Right lung (tissue), 2 donors: ENCODE measurements at regions not wholly inside any gene's neighbourhood (a gene's known extent, or its start where the extent isn't known, plus 50 kb on each side); places are given as distances from the start of the nearest gene placed in this dataset.
A peak's percentile ranks its signal among the peaks of the same experiment; 100 is the strongest.

Experiments
- DNase-seq, 2 donors: peaks; one replicate each; pipeline ENCODE4 v3.0.0-alpha.2; 2013

- DNase-seq: no peak
Measured at GRCh38 chr18:37689841-37690240, 124.2 kb upstream of the CELF4 start.

DNA sequence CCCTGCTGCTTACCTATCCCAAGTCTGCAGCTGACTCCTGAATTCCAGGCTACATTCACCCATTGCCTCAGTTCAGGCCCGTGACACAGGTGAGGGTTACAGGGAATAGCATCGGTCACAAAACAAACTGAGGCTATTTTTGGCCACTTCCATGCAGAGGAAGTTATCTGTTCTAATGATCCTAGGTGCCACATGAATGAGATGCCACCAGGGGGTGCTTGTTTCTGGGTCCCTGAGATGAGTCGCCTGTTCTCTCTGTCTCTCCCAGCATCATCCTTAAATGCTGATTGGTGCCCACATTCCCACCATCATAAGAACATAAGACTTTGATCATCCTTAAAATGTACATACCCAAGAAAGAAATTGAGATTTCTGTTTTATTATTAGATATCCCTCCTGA lies 119.0 kb upstream of the CELF4 start:
- no peak for DNase-seq

DNA sequence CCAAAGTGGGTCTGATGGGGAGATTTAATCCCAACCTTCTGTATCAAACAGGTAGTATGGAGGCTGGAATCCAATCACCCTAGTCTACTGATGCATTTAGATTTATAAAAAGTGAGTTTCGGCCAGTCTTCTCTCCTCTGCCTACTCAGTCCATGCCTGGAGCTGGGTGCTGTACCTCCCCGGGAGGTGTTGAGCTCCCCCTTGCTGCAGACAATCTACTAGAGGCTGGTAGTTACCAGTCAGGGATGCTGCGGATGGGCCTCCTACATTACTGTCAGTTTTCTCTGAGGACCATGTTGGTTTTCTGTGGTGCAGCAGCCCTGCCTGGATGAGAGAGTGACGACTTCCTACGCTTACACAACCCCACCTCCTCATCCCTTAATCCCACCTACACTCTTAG lies 118.6 kb upstream of the CELF4 start:
- no peak for DNase-seq

- no peak for DNase-seq
Measured at GRCh38 chr18:37680911-37681310, 115.3 kb upstream of the CELF4 start.

DNA sequence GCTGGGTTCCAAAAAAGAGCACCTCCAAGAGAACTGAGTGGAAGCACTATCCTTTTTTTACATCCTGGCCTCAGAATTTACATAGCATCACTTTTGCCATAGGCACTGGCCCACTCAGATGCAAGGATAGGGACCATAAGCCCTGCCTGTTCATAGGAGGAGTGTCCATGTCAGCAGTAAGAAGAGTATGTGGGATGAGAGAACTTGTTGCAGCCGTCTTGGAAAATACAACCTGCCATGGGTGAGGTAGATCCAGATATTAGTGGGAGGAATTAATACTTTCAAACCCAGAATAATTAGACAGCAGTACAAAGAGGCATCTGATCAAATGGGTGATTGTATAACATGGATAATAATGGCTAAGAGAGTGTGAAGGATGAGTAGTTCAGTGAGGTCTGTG lies 110.7 kb upstream of the CELF4 start:
- no peak for DNase-seq

GRCh38 chr18:37675699-37676098 lies 110.1 kb upstream of the CELF4 start:
- DNase-seq: no peak

GRCh38 chr18:37674570-37674969 lies 109.0 kb upstream of the CELF4 start:
- DNase-seq: no peak

DNA sequence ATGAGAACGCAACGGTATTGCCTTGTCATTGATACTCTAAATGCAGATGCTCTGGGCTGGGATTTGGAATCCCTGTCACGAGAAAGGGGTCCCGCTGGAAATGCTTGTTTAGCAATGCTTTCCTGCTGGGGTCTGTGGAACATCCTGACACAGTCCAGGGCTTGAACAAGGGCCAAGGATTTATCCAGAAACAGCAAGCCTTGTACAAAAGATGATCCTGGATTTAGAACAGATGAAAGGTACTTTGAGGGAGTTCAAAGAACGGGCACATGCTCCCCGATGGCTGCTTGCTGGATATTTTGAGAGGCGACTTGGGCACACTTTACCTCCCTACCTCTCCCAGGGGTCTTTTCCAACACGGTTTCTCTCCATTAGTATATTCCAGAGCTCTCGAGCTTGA lies 108.1 kb upstream of the CELF4 start:
- DNase-seq: no peak

DNA sequence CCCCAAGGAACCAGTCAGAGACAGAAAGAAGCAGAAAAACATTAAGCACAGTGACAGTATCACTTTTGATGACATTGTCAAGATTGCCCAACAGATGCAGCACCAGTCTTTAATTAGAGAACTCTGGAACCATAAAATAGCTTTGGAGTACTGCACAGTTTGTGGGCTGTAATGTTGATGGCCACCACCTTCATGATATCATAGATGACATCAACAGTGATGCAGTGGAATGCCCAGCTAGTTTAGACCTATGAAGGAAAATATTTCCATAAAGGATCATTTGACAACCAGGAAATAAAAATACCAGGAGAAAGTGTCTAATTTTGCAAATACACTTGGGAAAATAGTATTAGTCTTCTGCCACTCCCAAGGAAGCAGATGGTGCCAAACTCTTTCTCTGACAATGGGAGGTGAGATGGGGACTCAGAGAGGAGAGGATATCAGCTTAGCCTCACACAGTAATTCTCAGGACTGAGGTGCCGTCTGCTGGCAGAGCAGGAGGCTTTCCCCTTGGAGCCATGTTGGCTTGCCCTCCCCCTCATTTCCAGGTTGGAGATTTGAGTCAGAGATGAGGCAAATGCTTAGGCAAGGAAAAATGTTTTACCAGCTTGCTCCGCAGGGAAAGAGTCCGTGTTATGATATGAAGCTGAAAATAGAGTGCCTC lies 107.5 kb upstream of the CELF4 start:
- no peak for DNase-seq

- DNase-seq: no peak
Measured at GRCh38 chr18:37672001-37672400, 106.4 kb upstream of the CELF4 start.

DNA sequence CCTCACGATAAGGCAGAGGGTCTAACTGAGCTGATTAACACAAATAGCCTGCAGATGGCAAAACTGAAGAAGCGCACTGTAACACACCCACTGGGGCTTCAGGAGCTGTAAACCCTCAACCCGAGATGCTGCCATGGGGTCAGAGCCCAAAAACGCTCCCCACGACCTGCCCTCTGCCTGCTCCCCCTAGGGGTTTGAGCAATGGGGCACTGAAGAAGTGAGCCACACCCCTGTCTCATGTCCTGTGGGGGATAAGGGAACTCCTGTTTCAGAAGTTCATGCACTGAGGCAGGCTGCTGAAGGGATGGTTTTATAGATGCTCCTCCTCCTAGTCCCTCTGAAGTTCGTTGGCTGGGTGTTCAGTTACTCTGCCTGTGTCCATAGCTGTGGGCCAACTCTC lies 105.9 kb upstream of the CELF4 start:
- no peak for DNase-seq

DNA sequence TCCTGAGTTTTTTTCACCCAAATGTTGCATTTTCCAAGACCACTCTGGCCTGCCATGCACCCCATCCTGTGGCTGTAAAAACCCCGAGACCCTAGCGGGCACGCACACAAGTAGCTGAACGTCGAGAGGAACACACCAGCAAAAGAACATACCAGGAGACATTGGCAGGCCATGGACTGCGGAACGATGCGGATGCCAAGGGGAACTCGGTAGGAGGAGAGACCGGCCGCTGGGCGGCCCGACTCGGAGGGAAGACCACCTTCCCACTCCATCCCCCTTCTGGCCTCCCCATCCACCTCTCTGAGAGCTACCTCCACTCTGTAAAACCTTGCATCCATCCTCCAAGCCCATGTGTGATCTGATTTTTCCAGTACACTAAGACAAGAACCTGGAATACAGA lies 105.5 kb upstream of the CELF4 start:
- DNase-seq: no peak

- no peak for DNase-seq
Measured at GRCh38 chr18:37669991-37670534, 104.5 kb upstream of the CELF4 start.

GRCh38 chr18:37668971-37669747 lies 103.6 kb upstream of the CELF4 start:
- peak; percentile 47 to 59 for DNase-seq

DNA sequence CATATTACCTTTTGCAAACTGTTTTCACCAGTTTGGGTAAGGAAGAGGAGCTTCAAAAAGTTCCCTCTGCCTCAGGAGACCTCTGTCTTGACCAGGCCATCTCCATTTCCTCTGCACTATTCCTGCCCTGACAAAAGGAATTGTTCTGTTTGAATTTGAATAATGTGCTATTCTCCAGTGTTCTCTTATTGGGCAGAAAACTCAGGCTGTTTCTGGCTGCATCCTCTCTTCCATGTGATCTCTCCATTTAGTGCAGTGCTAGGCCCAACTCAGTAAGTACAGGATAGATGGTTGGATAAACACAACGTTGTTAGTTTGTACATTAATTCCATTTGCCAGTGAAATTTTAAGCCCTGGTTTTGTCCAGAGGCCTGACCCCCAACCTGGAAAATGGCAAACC lies 102.2 kb upstream of the CELF4 start:
- DNase-seq: no peak

- DNase-seq: no peak
Measured at GRCh38 chr18:37666991-37667390, 101.4 kb upstream of the CELF4 start.

DNA sequence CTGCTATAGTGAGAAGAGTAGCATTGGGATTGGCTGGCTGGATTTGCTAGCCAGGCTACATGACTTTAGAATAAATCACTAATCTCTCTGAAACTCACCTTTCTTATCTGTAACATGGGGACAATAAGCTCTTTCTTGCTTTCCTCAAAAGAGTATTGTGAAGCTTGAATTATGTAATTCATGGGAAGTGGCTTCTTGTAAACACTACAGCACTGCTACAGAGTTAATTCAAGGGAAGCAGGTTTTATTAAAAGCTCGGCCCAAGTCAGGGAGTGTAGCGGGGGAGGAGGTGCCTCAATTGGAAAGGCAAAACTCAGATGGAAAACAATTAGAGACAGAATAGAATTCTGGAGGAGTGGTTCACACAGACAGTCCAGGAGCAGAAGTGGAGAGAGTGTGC lies 100.9 kb upstream of the CELF4 start:
- no peak for DNase-seq

GRCh38 chr18:37665346-37665745 lies 99.7 kb upstream of the CELF4 start:
- no peak for DNase-seq

DNA sequence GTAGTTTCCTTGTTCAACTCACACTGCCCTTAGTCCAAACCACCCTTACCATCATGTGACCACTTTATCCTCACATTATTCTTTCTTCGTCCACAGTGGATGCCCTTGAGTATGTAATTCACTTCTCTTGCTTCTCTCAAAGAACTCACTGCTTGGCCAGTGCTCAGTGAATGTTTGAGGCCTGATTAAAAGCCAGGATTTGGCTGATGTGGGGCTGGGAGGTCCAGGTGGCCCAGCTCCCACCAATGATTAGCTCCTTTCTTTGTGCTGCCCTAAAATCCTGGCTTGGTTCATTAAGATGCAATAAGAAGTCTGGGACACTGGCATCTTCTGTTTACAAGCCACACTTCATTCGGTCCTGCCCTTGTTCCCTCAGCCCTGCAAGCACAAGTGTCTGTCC lies 97.8 kb upstream of the CELF4 start:
- DNase-seq: no peak

- no peak for DNase-seq
Measured at GRCh38 chr18:37662546-37663339, 97.1 kb upstream of the CELF4 start.

GRCh38 chr18:37662099-37662498 lies 96.5 kb upstream of the CELF4 start:
- no peak for DNase-seq

DNA sequence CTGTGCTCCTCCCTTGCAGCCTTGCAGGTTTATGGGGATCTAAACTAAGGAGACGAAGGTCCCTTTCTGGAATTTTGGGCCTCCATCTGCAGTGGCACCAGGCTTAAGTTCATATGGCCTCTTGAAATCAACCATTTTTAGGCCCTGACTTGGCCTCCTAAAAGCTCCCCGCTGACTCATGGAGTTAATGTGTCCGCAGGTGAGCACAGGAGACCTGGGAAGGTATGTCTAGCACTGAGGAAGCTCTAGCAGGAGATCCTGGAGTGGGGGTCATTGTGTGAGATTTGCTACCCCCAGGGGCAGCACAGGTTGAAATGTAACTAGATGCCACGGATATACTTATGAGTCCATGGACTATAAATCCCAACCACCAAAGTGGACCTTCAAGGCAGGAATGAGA lies 95.9 kb upstream of the CELF4 start:
- DNase-seq: no peak

DNA sequence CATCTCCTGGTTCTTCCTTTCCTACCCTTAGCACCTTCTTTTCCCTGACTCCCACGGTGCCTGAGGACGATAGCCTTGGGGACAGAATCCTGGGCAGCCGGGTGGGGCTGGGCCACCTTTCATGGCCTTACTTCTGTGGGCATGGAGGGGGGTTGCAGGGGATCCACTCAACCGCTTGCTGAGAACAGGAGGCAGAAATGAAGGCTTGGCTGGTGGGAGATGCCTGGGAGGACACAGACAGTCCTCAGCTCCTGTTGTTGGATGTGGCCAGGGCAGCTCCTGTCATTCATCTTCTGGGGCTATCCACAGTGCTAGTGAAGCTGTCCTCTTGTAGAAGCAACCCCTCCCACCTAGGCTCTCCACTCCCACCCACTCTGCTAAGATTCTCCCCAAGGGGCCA lies 95.5 kb upstream of the CELF4 start:
- no peak for DNase-seq
